Thoracic aorta (tissue), 2 donors: ENCODE measurements at regions not wholly inside any gene's neighbourhood (a gene's known extent, or its start where the extent isn't known, plus 50 kb on each side); places are given as distances from the start of the nearest gene placed in this dataset.

Experiments
- ATAC-seq: fragments of 150-250 bp; one replicate; pipeline ENCODE4 v1.8.0; 2017; ENCODE audit warnings: low read depth; ENCODE audit not compliant: insufficient number of reproducible peaks, low FRiP score
- DNase-seq: peaks from one replicate; pipeline ENCODE4 v3.0.0-alpha.2; 2020; ENCODE audit warnings: low spot score
- H3K27ac ChIP-seq, 2 donors: fragments of 200-600 bp; sonication (generic); 1 replicate in 1 of 2; 2 replicates in 1 of 2; pipeline ENCODE4 v1.5.1; 2016; ENCODE audit warnings: mild to moderate bottlenecking in 2 of 2, moderate library complexity in 2 of 2
- H3K27me3 ChIP-seq: fragments of 200-600 bp; sonication (generic); replicated peaks from 2 replicates; pipeline ENCODE4 v1.6.0; 2016; ENCODE audit warnings: mild to moderate bottlenecking; ENCODE audit not compliant: insufficient read depth
- H3K36me3 ChIP-seq: fragments of 200-600 bp; sonication (generic); one replicate; pipeline ENCODE4 v1.5.1; 2016
- H3K4me1 ChIP-seq, 2 donors: fragments of 200-600 bp; sonication (generic); 1 replicate in 1 of 2; 2 replicates in 1 of 2; pipeline versions ENCODE4 v1.5.1 to v1.6.0; 2016; ENCODE audit warnings: low read depth in 2 of 2, mild to moderate bottlenecking in 1 of 2; ENCODE audit not compliant: control insufficient read depth in 1 of 2
- H3K4me3 ChIP-seq: fragments of 200-600 bp; sonication (generic); 2 replicates; pipeline ENCODE4 v1.5.1; 2016; ENCODE audit warnings: mild to moderate bottlenecking
- H3K9me3 ChIP-seq: fragments of 200-600 bp; sonication (generic); 2 replicates; pipeline ENCODE4 v1.5.1; 2016
- CTCF ChIP-seq: fragments of 200-600 bp; sonication (generic); IDR thresholded peaks from one replicate; pipeline ENCODE4 v1.5.1; 2019; ENCODE audit warnings: antibody characterized with exemption

- no peak for DNase-seq
- ATAC-seq = no peak
- Histone ChIP-seq H3K9me3 (no peaks in the 10 kb centered on the region), H3K36me3 (no peaks in the 10 kb centered on the region), H3K4me1 (no peaks in the 10 kb centered on the region), H3K27me3 (no peaks in the 10 kb centered on the region), H3K27ac (no peak overlapping the region), H3K4me3 (no peak overlapping the region)
- TF ChIP-seq CTCF = peak; percentile 73
These were observed 152.7 kb downstream of the IL20RB start for GRCh38 chr3:137110392-137110996.

- no peak for DNase-seq
- H3K27me3 ChIP-seq = no peaks in the 10 kb centered on the region
- no peaks in the 10 kb centered on the region for H3K4me1 ChIP-seq
- ATAC-seq = no peak
- H3K36me3 ChIP-seq = no peaks in the 10 kb centered on the region
- TF ChIP-seq CTCF = no peak
- no peaks in the 10 kb centered on the region for H3K9me3 ChIP-seq
- H3K4me3 ChIP-seq = no peak overlapping the region
- no peak overlapping the region for H3K27ac ChIP-seq
These were observed 153.7 kb downstream of the IL20RB start for GRCh38 chr3:137111497-137111896.

GRCh38 chr3:137116619-137117018 lies 158.8 kb downstream of the IL20RB start:
- ATAC-seq (no peak), DNase-seq (no peak)
- Histone ChIP-seq H3K4me1 (no peaks in the 10 kb centered on the region), H3K27ac (no peak overlapping the region), H3K4me3 (no peak overlapping the region), H3K36me3 (no peaks in the 10 kb centered on the region), H3K9me3 (no peaks in the 10 kb centered on the region), H3K27me3 (no peaks in the 10 kb centered on the region)
- no peak for TF ChIP-seq CTCF

- TF ChIP-seq CTCF = no peak
- H3K36me3 ChIP-seq = no peaks in the 10 kb centered on the region
- DNase-seq (no peak), ATAC-seq (no peak)
- H3K27ac ChIP-seq = no peak overlapping the region
- H3K4me3 ChIP-seq = no peak overlapping the region
- H3K4me1 ChIP-seq = no peaks in the 10 kb centered on the region
- H3K9me3 ChIP-seq = no peaks in the 10 kb centered on the region
- no peaks in the 10 kb centered on the region for H3K27me3 ChIP-seq
These were observed 164.0 kb downstream of the IL20RB start for GRCh38 chr3:137121704-137122314.

DNA sequence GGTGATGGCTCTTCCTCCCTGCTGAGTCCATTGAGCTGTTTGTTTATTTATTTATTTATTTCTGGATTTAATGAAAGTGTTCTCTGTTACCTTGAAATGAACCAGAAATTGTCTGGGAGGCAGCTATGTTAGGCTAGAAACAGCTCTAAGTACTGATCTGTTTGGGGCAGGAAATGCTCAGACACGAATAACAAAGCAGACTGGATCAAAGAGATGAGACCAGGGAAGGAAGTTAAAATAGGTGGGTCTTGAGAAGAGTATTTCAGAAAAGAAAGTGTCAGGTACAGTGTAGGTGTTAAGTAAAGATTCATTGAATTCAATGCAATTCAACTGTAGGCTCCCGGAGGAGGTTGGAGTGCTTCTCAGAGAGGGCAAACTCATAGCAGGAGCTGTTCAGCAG lies 173.3 kb downstream of the IL20RB start:
- no peak for ATAC-seq
- H3K4me1 ChIP-seq = no peaks in the 10 kb centered on the region
- no peak for DNase-seq

More for the DNA sequence above, 173.3 kb downstream of the IL20RB start:
- TF ChIP-seq CTCF = no peak
- no peak overlapping the region for H3K4me3 ChIP-seq
- H3K9me3 ChIP-seq = no peaks in the 10 kb centered on the region
- H3K27me3 ChIP-seq = no peaks in the 10 kb centered on the region
- H3K36me3 ChIP-seq = no peaks in the 10 kb centered on the region
- no peak overlapping the region for H3K27ac ChIP-seq
